ENCODE measurements at regions not wholly inside any gene's neighbourhood (a gene's known extent, or its start where the extent isn't known, plus 50 kb on each side); places are given as distances from the start of the nearest gene placed in this dataset.
"Not testable (repeated sequence)": the region's sequence is repeated elsewhere in the genome, so short reads cannot be mapped to it uniquely, and the experiment has no call there.

GRCh38 chr4:77220828-77221613 is 64.0 kb downstream of the CCNG2 start:
- DNase-seq (ENCODE audit: low read depth): no peak

- DNase-seq (ENCODE audit: low read depth): no peak
Observed at GRCh38 chr4:77225022-77225421, 68.0 kb downstream of the CCNG2 start.

DNA sequence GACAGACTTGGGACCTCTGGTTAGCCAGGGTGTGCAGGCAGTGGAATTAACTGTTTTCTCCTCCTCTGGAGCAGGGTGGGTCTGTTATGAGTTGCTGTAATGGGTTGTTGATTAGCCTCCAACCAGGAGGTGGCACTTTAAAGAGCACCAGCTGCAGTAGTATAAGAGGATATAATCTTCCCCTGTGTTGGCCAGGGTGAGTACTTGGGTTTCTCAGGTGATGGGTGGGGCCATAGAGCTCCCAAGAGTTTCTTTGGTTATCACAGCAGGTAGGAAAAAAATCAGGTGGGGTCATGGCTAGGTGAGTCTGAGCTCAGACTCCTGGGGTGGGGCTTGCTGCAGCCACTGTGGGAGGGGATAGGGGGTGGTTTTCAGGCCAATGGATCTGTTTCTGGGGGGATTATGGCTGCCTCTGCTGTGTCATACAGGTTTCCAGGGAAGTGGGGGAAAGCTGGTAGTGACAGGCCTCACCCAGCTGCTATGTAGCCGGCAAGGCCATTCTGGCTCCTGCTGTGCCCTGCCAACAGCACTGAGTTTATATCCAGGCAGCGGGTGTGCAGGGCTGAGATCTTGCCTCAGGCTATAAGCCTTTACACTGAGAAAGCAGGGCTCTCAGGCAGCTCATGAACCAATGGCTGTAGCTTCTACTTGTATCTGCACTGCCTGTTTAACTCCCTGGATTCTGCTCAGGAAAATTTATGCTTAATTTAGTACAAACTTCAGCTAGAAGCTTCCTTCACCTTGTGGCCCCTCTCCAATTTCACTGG is 70.1 kb downstream of the CCNG2 start:
- DNase-seq (ENCODE audit: low read depth): no peak

DNA sequence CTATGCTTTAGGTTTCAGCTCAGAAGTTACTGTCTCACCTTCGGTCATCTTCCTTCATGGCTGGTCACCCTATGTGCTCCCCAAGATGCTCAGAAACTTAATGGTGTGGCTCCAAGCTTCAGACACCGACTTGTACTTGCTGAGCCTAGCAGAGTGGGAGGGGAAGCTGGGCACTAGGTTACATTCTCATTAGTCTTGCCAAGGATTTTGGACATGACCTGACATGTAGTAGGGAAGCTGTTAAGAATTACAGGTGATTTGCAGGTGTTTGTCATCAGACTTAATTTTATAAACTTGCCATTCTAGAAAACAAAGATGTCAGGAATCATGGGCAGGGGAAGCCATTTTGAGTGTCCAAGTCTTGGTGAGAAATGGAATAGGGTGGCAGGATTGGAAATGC is 72.4 kb downstream of the CCNG2 start:
- no peak for DNase-seq (ENCODE audit: low read depth)

- DNase-seq (ENCODE audit: low read depth): peak; percentile 80
Observed at GRCh38 chr4:77232653-77233052, 75.6 kb downstream of the CCNG2 start.

GRCh38 chr4:77235289-77235854 is 78.4 kb downstream of the CCNG2 start:
- no peak for DNase-seq (ENCODE audit: low read depth)

- no peak for DNase-seq (ENCODE audit: low read depth)
Observed at GRCh38 chr4:77236806-77237205, 79.8 kb downstream of the CCNG2 start.

DNA sequence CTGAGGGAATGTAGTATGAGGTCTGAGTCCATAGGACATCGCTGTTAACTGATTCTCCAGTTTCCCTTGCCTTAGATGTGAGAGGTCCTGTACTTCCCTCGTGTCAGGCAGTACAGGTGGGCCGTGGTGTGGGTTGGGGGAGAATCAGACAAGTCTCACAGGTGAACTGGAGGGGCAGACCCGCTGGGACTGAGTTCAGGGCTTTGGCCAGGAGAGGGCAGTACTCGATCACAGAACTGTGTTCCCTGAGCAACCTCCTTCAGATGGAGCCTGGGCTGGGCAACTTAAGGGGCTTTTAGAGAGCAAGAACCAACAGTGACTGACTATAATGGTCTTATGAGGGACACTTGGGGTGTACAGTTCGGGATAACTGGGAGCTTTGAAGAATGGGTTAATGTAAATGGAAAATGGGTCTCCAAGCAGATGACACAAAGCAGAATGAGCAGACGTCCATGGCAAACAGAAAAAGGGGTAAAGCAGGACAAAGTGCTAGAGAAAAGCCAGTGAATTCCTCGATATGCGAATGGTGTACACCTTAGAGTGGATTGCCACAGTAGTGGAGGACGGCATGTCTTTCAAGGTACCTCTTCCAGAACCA is 83.6 kb downstream of the CCNG2 start:
- DNase-seq (ENCODE audit: low read depth): peak; percentile 50

- no peak for DNase-seq (ENCODE audit: low read depth)
Observed at GRCh38 chr4:77248805-77249204, 91.8 kb downstream of the CCNG2 start.

DNA sequence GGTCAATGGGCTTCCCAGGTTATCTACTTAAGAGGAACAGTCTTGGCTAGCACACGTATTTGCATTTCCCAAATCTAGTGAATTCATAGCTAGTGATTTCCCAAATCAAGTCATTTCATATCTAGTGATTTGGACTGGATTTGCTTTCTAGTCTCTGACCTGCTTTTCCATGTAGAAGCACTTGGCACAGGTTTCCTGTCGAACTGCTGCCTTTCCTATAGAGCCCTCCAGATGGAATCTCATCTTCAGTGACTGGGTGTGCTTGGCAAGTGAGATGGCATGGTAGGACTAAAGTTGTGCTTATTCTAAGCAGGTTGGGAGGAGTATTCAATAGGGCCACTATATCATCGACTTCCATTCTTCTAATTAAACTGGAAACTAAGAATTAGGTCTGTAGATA is 94.7 kb downstream of the CCNG2 start:
- no peak for DNase-seq (ENCODE audit: low read depth)

DNA sequence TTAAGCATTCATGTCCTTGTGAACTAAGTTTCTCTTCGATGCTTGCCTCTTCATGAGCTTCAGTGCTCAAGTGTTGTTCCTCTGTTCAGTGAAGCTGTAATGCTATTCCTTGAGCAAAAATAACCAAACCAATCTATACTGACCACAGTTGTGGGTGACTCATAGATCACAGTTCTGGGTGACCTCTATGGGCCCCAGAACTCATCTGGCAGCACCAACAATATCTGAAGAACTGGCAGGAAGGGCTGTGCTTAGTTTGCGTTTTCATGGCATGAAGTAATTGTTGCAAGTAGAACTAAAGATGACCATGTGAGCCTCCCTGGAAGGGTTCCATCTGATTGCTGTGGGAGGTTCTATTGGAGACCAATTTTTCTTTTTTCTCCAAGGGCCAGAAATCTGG is 106.2 kb downstream of the CCNG2 start:
- no peak for DNase-seq (ENCODE audit: low read depth)

DNA sequence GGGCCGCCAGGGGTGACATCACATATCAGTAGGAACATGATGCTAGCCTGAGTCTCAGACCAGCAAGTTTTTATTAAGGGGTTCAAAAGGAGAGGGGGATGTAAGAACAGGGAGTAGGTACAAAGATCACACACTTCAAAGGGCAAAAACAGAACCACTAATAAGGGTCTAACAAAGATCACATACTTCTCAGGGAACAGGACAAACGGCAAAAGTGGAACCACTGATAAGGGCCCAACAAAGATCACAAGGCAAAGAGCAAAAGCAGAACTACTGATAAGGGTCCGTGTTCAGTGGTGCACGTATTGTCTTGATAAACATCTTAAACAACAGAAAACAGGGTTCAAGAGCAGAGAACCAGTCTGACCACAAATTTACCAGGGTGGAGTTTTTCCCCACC is 107.0 kb downstream of the CCNG2 start:
- DNase-seq (ENCODE audit: low read depth): not testable (repeated sequence)

DNA sequence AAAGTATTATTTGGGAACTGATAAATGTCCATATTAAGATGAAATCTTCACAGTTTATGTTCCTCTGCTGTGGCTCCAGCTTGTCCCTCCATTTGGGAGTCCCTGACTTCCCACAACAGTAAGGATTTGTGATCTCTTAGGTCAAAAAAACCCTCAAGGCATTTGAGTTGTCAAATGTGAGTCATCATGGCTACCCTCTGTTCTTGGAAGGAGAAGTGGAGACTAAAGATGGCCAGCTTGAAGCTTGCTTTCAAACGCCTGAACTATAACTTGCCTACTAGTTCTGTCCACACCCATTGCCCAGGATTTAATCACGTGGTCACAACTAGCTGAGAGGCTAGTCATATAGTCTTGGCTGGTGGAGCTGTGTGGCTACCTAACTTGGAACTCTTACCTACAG is 107.8 kb downstream of the CCNG2 start:
- no peak for DNase-seq (ENCODE audit: low read depth)

DNA sequence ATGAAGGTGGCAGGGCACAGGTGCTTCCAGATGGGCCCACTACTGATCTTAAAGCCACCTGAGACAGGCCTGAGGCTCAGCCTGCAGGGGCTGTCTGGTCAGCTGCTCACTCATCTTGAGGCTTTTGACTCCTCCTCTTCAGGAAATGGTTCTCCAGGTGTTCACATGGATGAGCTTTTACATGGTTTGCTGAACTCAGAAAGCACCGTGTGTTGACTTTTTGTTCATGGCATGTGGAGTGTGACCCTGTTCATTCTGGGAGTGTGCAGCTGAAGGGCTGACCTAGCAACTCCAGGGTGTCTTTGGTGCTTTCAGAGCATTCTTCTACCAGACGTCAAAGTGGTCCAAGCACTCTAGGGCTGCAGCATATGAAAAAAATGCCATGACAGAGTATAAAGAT is 111.1 kb downstream of the CCNG2 start:
- no peak for DNase-seq (ENCODE audit: low read depth)

DNA sequence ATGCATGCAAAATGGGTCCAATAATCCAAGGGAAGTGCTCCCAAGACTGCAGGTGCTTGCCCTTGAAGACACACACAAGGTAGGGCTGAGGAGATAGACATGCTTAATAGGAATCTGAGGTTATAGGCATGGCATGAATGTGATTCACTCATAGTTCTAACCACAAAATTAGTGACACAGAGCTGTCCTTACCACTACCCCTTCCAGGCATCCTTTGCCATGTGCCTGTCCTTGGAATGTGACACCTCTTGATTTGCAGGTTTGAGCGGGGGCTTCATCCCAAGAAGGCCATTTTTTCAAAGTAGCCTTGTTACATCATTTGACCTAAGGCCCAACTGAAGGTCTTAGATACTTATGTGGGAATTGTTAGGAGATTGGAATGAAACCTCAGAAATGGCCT is 112.5 kb downstream of the CCNG2 start:
- DNase-seq (ENCODE audit: low read depth): no peak

- no peak for DNase-seq (ENCODE audit: low read depth)
Observed at GRCh38 chr4:77273412-77273811, 116.4 kb downstream of the CCNG2 start.

DNA sequence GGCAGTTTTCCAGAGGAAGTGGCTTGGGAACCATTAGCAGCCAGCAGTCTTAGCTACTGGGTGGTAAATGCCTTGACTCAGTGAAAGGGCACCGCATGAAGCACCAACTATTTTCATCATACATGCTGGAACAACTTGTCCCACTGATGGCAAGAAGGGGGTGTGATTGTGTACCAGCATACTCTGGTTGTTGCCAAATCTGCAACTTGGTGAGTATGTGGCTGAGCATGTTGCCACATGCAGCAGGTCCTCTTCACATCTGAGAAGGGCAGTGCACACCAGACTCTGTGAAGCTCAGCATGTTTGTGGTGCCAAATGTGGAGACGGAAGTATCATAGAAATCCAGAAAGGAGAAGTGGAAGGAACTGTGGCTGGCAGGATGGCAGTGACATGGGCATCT is 122.1 kb downstream of the CCNG2 start:
- DNase-seq (ENCODE audit: low read depth): not testable (repeated sequence)

DNA sequence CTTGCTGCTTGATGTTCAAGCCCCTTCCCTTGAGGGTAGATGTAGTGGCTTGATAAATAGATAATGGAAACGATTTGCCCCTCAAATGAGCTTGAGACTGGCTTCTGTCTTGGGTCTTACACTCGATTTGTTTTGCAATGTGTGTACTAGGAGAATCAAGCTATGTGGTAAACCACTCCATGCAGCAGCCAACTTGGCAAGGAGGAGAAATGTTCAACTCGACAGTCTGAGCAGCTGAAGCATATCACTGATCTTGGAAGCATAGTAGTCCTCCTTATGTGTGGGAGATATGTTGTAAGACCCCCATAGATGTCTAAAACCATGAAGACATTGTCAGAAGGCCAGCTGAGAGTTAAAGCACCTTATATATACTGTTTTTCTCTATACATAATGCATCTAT is 125.3 kb downstream of the CCNG2 start:
- no peak for DNase-seq (ENCODE audit: low read depth)

- peak; percentile 15 for DNase-seq (ENCODE audit: low read depth)
Observed at GRCh38 chr4:77284036-77284435, 127.0 kb downstream of the CCNG2 start.

- DNase-seq (ENCODE audit: low read depth): no peak
Observed at GRCh38 chr4:77286906-77287305, 129.9 kb downstream of the CCNG2 start.

- no peak for DNase-seq (ENCODE audit: low read depth)
Observed at GRCh38 chr4:77293426-77293825, 136.4 kb downstream of the CCNG2 start.

DNA sequence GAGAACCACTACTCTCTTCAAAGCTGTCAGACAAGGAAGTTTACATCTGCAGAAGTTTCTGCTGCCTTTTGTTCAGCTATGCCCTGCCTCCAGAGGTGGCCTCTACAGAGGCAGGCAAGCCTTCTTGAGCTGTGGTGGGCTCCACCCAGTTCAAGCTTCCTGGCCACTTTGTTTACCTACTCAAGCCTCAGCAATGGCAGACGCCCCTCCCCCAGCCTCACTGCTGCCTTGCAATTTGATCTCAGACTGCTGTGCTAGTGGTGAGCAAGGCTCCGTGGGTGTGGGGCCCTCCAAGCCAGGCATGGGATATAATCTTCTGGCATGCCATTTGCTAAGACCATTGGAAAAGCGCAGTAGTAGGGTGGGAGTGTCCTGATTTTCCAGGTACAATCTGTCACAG is 144.0 kb downstream of the CCNG2 start:
- DNase-seq (ENCODE audit: low read depth): not testable (repeated sequence)

- no peak for DNase-seq (ENCODE audit: low read depth)
Observed at GRCh38 chr4:77305766-77306165, 148.8 kb downstream of the CCNG2 start.

All from renal cortical epithelial cell (primary cell).